ENCODE measurements at regions not wholly inside any gene's neighbourhood (a gene's known extent, or its start where the extent isn't known, plus 50 kb on each side); places are given as distances from the start of the nearest gene placed in this dataset.
"Not testable (repeated sequence)": the region's sequence is repeated elsewhere in the genome, so short reads cannot be mapped to it uniquely, and the experiment has no call there.

- peaks cover 14 to 21% (median 15%) of the 10 kb centered on the region in 3 donors for H3K4me1 Mint-ChIP-seq
- ChIA-PET CTCF (interaction anchor here in 1 of 2 donors (0.6 to 0.7 kb wide), 2 partner anchors 72 to 535 kb away, joined by 3 read pairs; no protein-coding TSS in a partner anchor), POLR2A (interaction anchor here in 1 of 2 donors (0.6 kb wide), 1 partner anchor 12 kb away, joined by 3 read pairs; no protein-coding TSS in a partner anchor)
- DNase-seq (no peak), ATAC-seq (replicated peaks in 1 of 4) (no peak)
- 100% methylated on average over 1 of the region's 4 CpGs for WGBS (ENCODE audit: insufficient coverage)
- H3K9me3 ChIP-seq = no peaks in the 10 kb centered on the region
- no peak overlapping the region for H3K4me3 ChIP-seq (ENCODE audit: control insufficient read depth in 1 of 2, extremely low read depth in 1 of 2, low read length in 1 of 2)
- peaks cover 2 to 15% of the 10 kb centered on the region in 2 experiments for H3K4me1 ChIP-seq (ENCODE audit: control insufficient read depth in 1 of 2, extremely low read depth in 1 of 2, insufficient read depth in 2 of 2, low read length in 2 of 2)
- H3K36me3 Mint-ChIP-seq = no peaks in the 10 kb centered on the region
- H3K27ac Mint-ChIP-seq = peak overlapping the region in 1 of 2 donors; percentile 48
- H3K27me3 Mint-ChIP-seq = peaks cover 0 to 6% of the 10 kb centered on the region in 2 donors
- no peaks in the 10 kb centered on the region for H3K9me3 Mint-ChIP-seq
- no peak overlapping the region for H3K4me3 Mint-ChIP-seq
- no peaks in the 10 kb centered on the region for H3K36me3 ChIP-seq (ENCODE audit: control insufficient read depth in 2 of 2, extremely low read depth in 1 of 2, insufficient read depth in 1 of 2, low read length in 1 of 2)
- H3K27me3 ChIP-seq (replicated peaks in 1 of 2; ENCODE audit: control insufficient read depth in 2 of 2, extremely low read depth in 1 of 2, insufficient read depth in 2 of 2, low read length in 1 of 2) = peaks cover 0 to 7% of the 10 kb centered on the region in 2 experiments
- H3K27ac ChIP-seq (ENCODE audit: low read length) = no peak overlapping the region
Observed at GRCh38 chr10:46104071-46104585, 58.1 kb upstream of the MSMB start.

- H3K27me3 ChIP-seq (replicated peaks in 1 of 2; ENCODE audit: control insufficient read depth in 2 of 2, extremely low read depth in 1 of 2, insufficient read depth in 2 of 2, low read length in 1 of 2); H3K9me3 ChIP-seq; H3K36me3 ChIP-seq (ENCODE audit: control insufficient read depth in 2 of 2, extremely low read depth in 1 of 2, insufficient read depth in 1 of 2, low read length in 1 of 2); H3K27me3 Mint-ChIP-seq; POLR2A ChIA-PET; ATAC-seq (replicated peaks in 1 of 4); H3K9me3 Mint-ChIP-seq; H3K36me3 Mint-ChIP-seq; H3K27ac ChIP-seq (ENCODE audit: low read length); DNase-seq: not testable (repeated sequence)
- Histone ChIP-seq H3K4me1 (ENCODE audit: control insufficient read depth in 1 of 2, extremely low read depth in 1 of 2, insufficient read depth in 2 of 2, low read length in 2 of 2) (peaks cover 2 to 15% of the 10 kb centered on the region in 2 experiments), H3K4me3 (ENCODE audit: control insufficient read depth in 1 of 2, extremely low read depth in 1 of 2, low read length in 1 of 2) (peak overlapping the region in 1 of 2 donors; percentile 36)
- CTCF ChIA-PET = interaction anchor here in 1 of 2 donors (0.7 kb wide), 1 partner anchor 58 kb away, joined by 12 read pairs; no protein-coding TSS in a partner anchor
- 80% methylated on average over 1 of the region's 9 CpGs for WGBS (ENCODE audit: insufficient coverage)
- Mint-ChIP-seq H3K4me1 (peaks cover 14 to 20% (median 15%) of the 10 kb centered on the region in 3 donors), H3K4me3 (peak overlapping the region; percentile 72 to 89 (median 85)), H3K27ac (peak overlapping the region; percentile 62 to 80)
Observed at GRCh38 chr10:46105416-46105815, 59.3 kb upstream of the MSMB start.

GRCh38 chr10:46105856-46106409, 59.9 kb upstream of the MSMB start:
- H3K36me3 Mint-ChIP-seq; POLR2A ChIA-PET; H3K9me3 ChIP-seq; H3K36me3 ChIP-seq (ENCODE audit: control insufficient read depth in 2 of 2, extremely low read depth in 1 of 2, insufficient read depth in 1 of 2, low read length in 1 of 2); H3K27me3 Mint-ChIP-seq; H3K27ac ChIP-seq (ENCODE audit: low read length); H3K27me3 ChIP-seq (replicated peaks in 1 of 2; ENCODE audit: control insufficient read depth in 2 of 2, extremely low read depth in 1 of 2, insufficient read depth in 2 of 2, low read length in 1 of 2); H3K9me3 Mint-ChIP-seq: not testable (repeated sequence)
- peak overlapping the region; percentile 72 to 89 (median 85) for H3K4me3 Mint-ChIP-seq
- H3K4me1 Mint-ChIP-seq = peaks cover 14 to 20% (median 15%) of the 10 kb centered on the region in 3 donors
- Histone ChIP-seq H3K4me3 (ENCODE audit: control insufficient read depth in 1 of 2, extremely low read depth in 1 of 2, low read length in 1 of 2) (peak overlapping the region; percentile 36 to 55), H3K4me1 (ENCODE audit: control insufficient read depth in 1 of 2, extremely low read depth in 1 of 2, insufficient read depth in 2 of 2, low read length in 2 of 2) (peaks cover 2 to 15% of the 10 kb centered on the region in 2 experiments)
- WGBS (ENCODE audit: insufficient coverage) = 3% methylated on average over 23 of the region's 32 CpGs
- CTCF ChIA-PET = interaction anchor here in 1 of 2 donors (0.7 kb wide), 1 partner anchor 59 kb away, joined by 12 read pairs; no protein-coding TSS in a partner anchor
- H3K27ac Mint-ChIP-seq = peak overlapping the region; percentile 62 to 80
- DNase-seq (peak in 5 of 35 experiments; percentile 22 to 57 (median 25)), ATAC-seq (replicated peaks in 1 of 4) (peak; percentile 39 to 71 (median 64))

- DNase-seq (peak in 13 of 35 experiments; percentile 28 to 60 (median 48)), ATAC-seq (replicated peaks in 1 of 4) (peak; percentile 90 to 95 (median 91))
- H3K4me3 ChIP-seq (ENCODE audit: control insufficient read depth in 1 of 2, extremely low read depth in 1 of 2, low read length in 1 of 2) = peak overlapping the region; percentile 36 to 55
- ChIA-PET CTCF (no interaction called here), POLR2A (no interaction called here)
- Mint-ChIP-seq H3K27ac (peak overlapping the region; percentile 23 to 83), H3K9me3 (no peaks in the 10 kb centered on the region), H3K36me3 (no peaks in the 10 kb centered on the region), H3K27me3 (peaks cover 0 to 6% of the 10 kb centered on the region in 2 donors), H3K4me3 (peak overlapping the region; percentile 75 to 89 (median 85)), H3K4me1 (peaks cover 14 to 20% (median 15%) of the 10 kb centered on the region in 3 donors)
- no peak overlapping the region for H3K27ac ChIP-seq (ENCODE audit: low read length)
- H3K4me1 ChIP-seq (ENCODE audit: control insufficient read depth in 1 of 2, extremely low read depth in 1 of 2, insufficient read depth in 2 of 2, low read length in 2 of 2) = peaks cover 2 to 15% of the 10 kb centered on the region in 2 experiments
- no peaks in the 10 kb centered on the region for H3K36me3 ChIP-seq (ENCODE audit: control insufficient read depth in 2 of 2, extremely low read depth in 1 of 2, insufficient read depth in 1 of 2, low read length in 1 of 2)
- H3K27me3 ChIP-seq (replicated peaks in 1 of 2; ENCODE audit: control insufficient read depth in 2 of 2, extremely low read depth in 1 of 2, insufficient read depth in 2 of 2, low read length in 1 of 2) = peaks cover 0 to 7% of the 10 kb centered on the region in 2 experiments
- no peaks in the 10 kb centered on the region for H3K9me3 ChIP-seq
- WGBS (ENCODE audit: insufficient coverage) = 3% methylated on average over 52 of the region's 55 CpGs
Observed at GRCh38 chr10:46106410-46107255, 60.6 kb upstream of the MSMB start.

DNA sequence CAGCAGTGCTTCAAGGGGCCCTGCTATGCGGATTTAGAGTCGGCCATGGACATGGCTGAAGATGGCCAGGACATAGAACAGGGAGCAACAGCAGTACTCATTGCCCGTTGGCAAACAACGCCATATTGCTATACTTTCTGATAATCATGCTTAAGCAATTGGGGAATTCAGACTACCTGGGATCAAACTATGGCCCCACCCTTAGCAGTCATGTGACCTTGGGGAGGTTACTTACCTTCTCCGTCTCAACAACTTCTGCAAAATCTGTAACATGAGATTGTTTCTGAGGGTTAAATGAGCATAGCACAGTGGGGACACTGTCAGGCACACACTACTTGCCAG, 62.1 kb upstream of the MSMB start:
- peaks cover 2 to 15% of the 10 kb centered on the region in 2 experiments for H3K4me1 ChIP-seq (ENCODE audit: control insufficient read depth in 1 of 2, extremely low read depth in 1 of 2, insufficient read depth in 2 of 2, low read length in 2 of 2)
- H3K9me3 ChIP-seq; H3K27me3 ChIP-seq (replicated peaks in 1 of 2; ENCODE audit: control insufficient read depth in 2 of 2, extremely low read depth in 1 of 2, insufficient read depth in 2 of 2, low read length in 1 of 2); H3K4me3 Mint-ChIP-seq; H3K36me3 Mint-ChIP-seq; DNase-seq; CTCF ChIA-PET; H3K27ac Mint-ChIP-seq; H3K36me3 ChIP-seq (ENCODE audit: control insufficient read depth in 2 of 2, extremely low read depth in 1 of 2, insufficient read depth in 1 of 2, low read length in 1 of 2); H3K4me3 ChIP-seq (ENCODE audit: control insufficient read depth in 1 of 2, extremely low read depth in 1 of 2, low read length in 1 of 2); H3K27ac ChIP-seq (ENCODE audit: low read length); H3K27me3 Mint-ChIP-seq; H3K9me3 Mint-ChIP-seq; POLR2A ChIA-PET; ATAC-seq (replicated peaks in 1 of 4): not testable (repeated sequence)
- 98% methylated on average over 3 of the region's 5 CpGs for WGBS (ENCODE audit: insufficient coverage)
- H3K4me1 Mint-ChIP-seq = peaks cover 14 to 17% (median 15%) of the 10 kb centered on the region in 3 donors

- H3K36me3 ChIP-seq (ENCODE audit: control insufficient read depth in 2 of 2, extremely low read depth in 1 of 2, insufficient read depth in 1 of 2, low read length in 1 of 2); H3K27me3 Mint-ChIP-seq; H3K4me3 ChIP-seq (ENCODE audit: control insufficient read depth in 1 of 2, extremely low read depth in 1 of 2, low read length in 1 of 2); H3K4me1 Mint-ChIP-seq; H3K27me3 ChIP-seq (replicated peaks in 1 of 2; ENCODE audit: control insufficient read depth in 2 of 2, extremely low read depth in 1 of 2, insufficient read depth in 2 of 2, low read length in 1 of 2); H3K9me3 Mint-ChIP-seq; ATAC-seq (replicated peaks in 1 of 4); H3K4me1 ChIP-seq (ENCODE audit: control insufficient read depth in 1 of 2, extremely low read depth in 1 of 2, insufficient read depth in 2 of 2, low read length in 2 of 2); DNase-seq; H3K36me3 Mint-ChIP-seq; H3K9me3 ChIP-seq; H3K27ac ChIP-seq (ENCODE audit: low read length); POLR2A ChIA-PET; H3K4me3 Mint-ChIP-seq; H3K27ac Mint-ChIP-seq; CTCF ChIA-PET: not testable (repeated sequence)
- no CpG with 5 or more reads among the region's 1 CpG for WGBS (ENCODE audit: insufficient coverage)
Observed at GRCh38 chr10:46154271-46154670, 108.2 kb upstream of the MSMB start.
